GM06990 (cell line): ENCODE measurements at regions not wholly inside any gene's neighbourhood (a gene's known extent, or its start where the extent isn't known, plus 50 kb on each side); places are given as distances from the start of the nearest gene placed in this dataset.

Experiments
- DNase-seq: peaks from one replicate; pipeline ENCODE4 v3.0.0-alpha.2; 2011; ENCODE audit not compliant: insufficient read length; ENCODE audit errors: extremely low read depth
- H3K27me3 ChIP-seq: replicated peaks from 2 replicates; pipeline ENCODE4 v1.6.0; 2011; ENCODE audit warnings: low read length; ENCODE audit not compliant: control insufficient read depth, insufficient read depth
- H3K36me3 ChIP-seq: 2 replicates; pipeline ENCODE4 v1.5.1; 2011; ENCODE audit warnings: low read length; ENCODE audit not compliant: control insufficient read depth, insufficient read depth
- H3K4me3 ChIP-seq: replicated peaks from 2 replicates; pipeline ENCODE4 v1.5.1; 2011; ENCODE audit warnings: low read depth, mild to moderate bottlenecking, control low read depth, low read length
- TF ChIP-seq, protein P1 (sequence below): IDR thresholded peaks from 2 replicates; pipeline ENCODE4 v1.5.1; 2011; ENCODE audit warnings: low read length, control low read depth, mild to moderate bottlenecking, inconsistent platforms; ENCODE audit not compliant: insufficient read depth, poor library complexity, severe bottlenecking

- no peak for DNase-seq
- Histone ChIP-seq H3K4me3 (no peak overlapping the region), H3K27me3 (no peaks in the 10 kb centered on the region), H3K36me3 (no peaks in the 10 kb centered on the region)
- TF ChIP-seq, protein P1, sequence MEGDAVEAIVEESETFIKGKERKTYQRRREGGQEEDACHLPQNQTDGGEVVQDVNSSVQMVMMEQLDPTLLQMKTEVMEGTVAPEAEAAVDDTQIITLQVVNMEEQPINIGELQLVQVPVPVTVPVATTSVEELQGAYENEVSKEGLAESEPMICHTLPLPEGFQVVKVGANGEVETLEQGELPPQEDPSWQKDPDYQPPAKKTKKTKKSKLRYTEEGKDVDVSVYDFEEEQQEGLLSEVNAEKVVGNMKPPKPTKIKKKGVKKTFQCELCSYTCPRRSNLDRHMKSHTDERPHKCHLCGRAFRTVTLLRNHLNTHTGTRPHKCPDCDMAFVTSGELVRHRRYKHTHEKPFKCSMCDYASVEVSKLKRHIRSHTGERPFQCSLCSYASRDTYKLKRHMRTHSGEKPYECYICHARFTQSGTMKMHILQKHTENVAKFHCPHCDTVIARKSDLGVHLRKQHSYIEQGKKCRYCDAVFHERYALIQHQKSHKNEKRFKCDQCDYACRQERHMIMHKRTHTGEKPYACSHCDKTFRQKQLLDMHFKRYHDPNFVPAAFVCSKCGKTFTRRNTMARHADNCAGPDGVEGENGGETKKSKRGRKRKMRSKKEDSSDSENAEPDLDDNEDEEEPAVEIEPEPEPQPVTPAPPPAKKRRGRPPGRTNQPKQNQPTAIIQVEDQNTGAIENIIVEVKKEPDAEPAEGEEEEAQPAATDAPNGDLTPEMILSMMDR: peak; percentile 12
These were observed 179.9 kb downstream of the GABRG1 start for GRCh38 chr4:45944000-45944399.

DNA sequence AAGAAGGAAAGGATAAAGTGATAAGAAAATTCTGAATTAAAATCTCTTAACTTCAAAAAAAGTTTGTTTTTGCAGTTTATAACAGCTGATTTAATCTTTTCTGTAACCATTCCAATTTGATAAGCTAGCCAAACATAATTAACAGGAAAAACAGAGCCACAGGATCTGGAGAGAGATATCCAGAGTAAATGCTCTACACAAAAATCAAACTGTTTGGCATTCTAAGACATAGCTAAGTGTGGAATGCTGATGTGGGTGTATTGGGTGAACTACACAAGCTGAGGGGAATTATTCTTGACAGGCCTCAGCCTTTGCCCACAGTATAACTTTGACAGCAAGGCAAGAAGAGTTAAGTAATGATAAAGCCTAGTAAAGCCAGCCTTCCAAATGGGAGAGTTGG, 184.8 kb downstream of the GABRG1 start:
- no peak for DNase-seq
- Histone ChIP-seq H3K36me3 (no peaks in the 10 kb centered on the region), H3K4me3 (no peak overlapping the region), H3K27me3 (no peaks in the 10 kb centered on the region)
- TF ChIP-seq, protein P1: no peak

- no peak overlapping the region for H3K4me3 ChIP-seq
- TF ChIP-seq, protein P1: no peak
- H3K36me3 ChIP-seq: no peaks in the 10 kb centered on the region
- H3K27me3 ChIP-seq: no peaks in the 10 kb centered on the region
- no peak for DNase-seq
These were observed 192.7 kb downstream of the GABRG1 start for GRCh38 chr4:45931154-45931553.

DNA sequence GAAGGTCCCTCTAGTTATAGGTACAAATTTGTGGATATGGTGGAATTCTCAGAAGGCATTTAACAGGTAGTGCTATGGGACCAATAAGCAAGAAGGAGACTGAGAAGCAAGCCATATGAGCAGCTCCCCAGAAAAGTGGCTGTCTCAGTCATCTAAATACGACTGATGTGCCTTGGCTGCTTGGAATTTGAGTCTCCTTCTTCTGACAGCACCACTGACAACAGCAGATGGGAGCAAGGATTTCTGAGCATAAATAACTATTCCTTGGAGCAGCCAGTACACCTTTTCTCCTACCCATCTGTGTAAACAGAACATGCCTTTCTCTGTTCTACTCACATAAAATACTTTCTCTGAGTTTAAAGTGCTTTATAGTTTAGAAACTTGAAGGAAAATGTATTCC, 196.2 kb downstream of the GABRG1 start:
- TF ChIP-seq, protein P1: no peak
- Histone ChIP-seq H3K36me3 (no peaks in the 10 kb centered on the region), H3K4me3 (no peak overlapping the region), H3K27me3 (no peaks in the 10 kb centered on the region)
- DNase-seq: no peak

- TF ChIP-seq, protein P1: no peak
- no peak for DNase-seq
- H3K27me3 ChIP-seq: no peaks in the 10 kb centered on the region
- H3K36me3 ChIP-seq: no peaks in the 10 kb centered on the region
- no peak overlapping the region for H3K4me3 ChIP-seq
These were observed 198.0 kb downstream of the GABRG1 start for GRCh38 chr4:45925809-45926208.

DNA sequence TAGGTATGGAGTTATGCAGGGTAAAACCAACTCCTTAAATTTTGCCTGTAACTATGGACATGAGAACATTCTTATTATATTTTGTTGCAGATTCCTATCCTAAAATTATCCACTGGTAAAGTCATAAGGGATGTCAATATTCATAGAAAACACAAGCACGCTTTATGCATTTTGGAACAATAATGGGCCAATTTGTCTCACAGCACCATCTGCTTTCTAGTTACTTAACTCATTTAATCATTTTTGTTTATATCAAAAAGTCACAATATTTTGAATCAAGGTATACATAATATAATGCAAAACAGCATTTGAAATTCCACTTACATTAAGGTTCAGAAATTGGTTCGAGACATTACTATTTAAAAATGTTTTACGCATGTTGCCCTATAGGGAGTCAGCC, 203.0 kb downstream of the GABRG1 start:
- TF ChIP-seq, protein P1: no peak
- no peak overlapping the region for H3K4me3 ChIP-seq
- no peak for DNase-seq
- no peaks in the 10 kb centered on the region for H3K27me3 ChIP-seq
- H3K36me3 ChIP-seq: no peaks in the 10 kb centered on the region
